CD4-positive, CD25-positive, alpha-beta regulatory T cell (primary cell): ENCODE measurements at regions not wholly inside any gene's neighbourhood (a gene's known extent, or its start where the extent isn't known, plus 50 kb on each side); places are given as distances from the start of the nearest gene placed in this dataset.

Experiments used
- ATAC-seq, 2 donors: fragments of 150-1000 bp; cut with Tn5 transposase; one replicate each; pipeline ENCODE4 v1.10.0; 2021; ENCODE audit warnings: low read depth in 2 of 2, moderate number of reproducible peaks in 2 of 2, moderate library complexity in 1 of 2
- DNase-seq, 3 donors: peaks; one replicate each; pipeline versions ENCODE4 v3.0.0 to v3.0.0-alpha.2; 2012 to 2022; ENCODE audit warnings: mixed read lengths in 1 of 3
- H3K27ac ChIP-seq: one replicate; pipeline ENCODE4 v1.7.0; 2013; ENCODE audit warnings: mild to moderate bottlenecking, low read length; ENCODE audit not compliant: insufficient read depth, poor library complexity, severe bottlenecking
- H3K27me3 ChIP-seq: one replicate; pipeline ENCODE4 v1.7.0; 2013; ENCODE audit warnings: low read length; ENCODE audit not compliant: control insufficient read depth, insufficient read depth
- H3K36me3 ChIP-seq: one replicate; pipeline ENCODE4 v1.7.0; 2013; ENCODE audit warnings: mild to moderate bottlenecking, low read length, moderate library complexity; ENCODE audit not compliant: control insufficient read depth, insufficient read depth
- H3K4me1 ChIP-seq: 2 replicates; pipeline ENCODE4 v1.7.0; 2013; ENCODE audit warnings: mild to moderate bottlenecking, low read length; ENCODE audit not compliant: insufficient read depth, control insufficient read depth, poor library complexity, severe bottlenecking
- H3K4me3 ChIP-seq: one replicate; pipeline ENCODE4 v1.7.0; 2013; ENCODE audit warnings: low read depth, mild to moderate bottlenecking, low read length, moderate library complexity
- H3K9me3 ChIP-seq, 2 experiments: 1 replicate in 1 of 2; 2 replicates in 1 of 2; pipeline ENCODE4 v1.7.0; 2013; ENCODE audit warnings: low read length in 2 of 2, mild to moderate bottlenecking in 1 of 2, moderate library complexity in 1 of 2; ENCODE audit not compliant: control insufficient read depth in 2 of 2
- H3K27ac Mint-ChIP-seq, 3 donors: one replicate each; pipeline ENCODE4 v1.8.0; 2020 to 2022; ENCODE audit warnings: mild to moderate bottlenecking in 3 of 3, mixed read lengths in 3 of 3, moderate library complexity in 2 of 3
- H3K27me3 Mint-ChIP-seq: one replicate; pipeline ENCODE4 v1.8.0; 2022; ENCODE audit warnings: mild to moderate bottlenecking, mixed read lengths
- H3K36me3 Mint-ChIP-seq: one replicate; pipeline ENCODE4 v1.8.0; 2020; ENCODE audit warnings: mixed read lengths
- H3K4me1 Mint-ChIP-seq, 4 donors: one replicate each; pipeline ENCODE4 v1.8.0; 2020 to 2022; ENCODE audit warnings: mixed read lengths in 4 of 4, mild to moderate bottlenecking in 1 of 4
- H3K4me3 Mint-ChIP-seq, 4 donors: one replicate each; pipeline ENCODE4 v1.8.0; 2020 to 2022; ENCODE audit warnings: mild to moderate bottlenecking in 4 of 4, mixed read lengths in 4 of 4, moderate library complexity in 3 of 4
- H3K9me3 Mint-ChIP-seq, 7 donors: one replicate each; pipeline ENCODE4 v1.8.0; 2020 to 2022; ENCODE audit warnings: mixed read lengths in 7 of 7, mild to moderate bottlenecking in 3 of 7, moderate library complexity in 2 of 7

DNA sequence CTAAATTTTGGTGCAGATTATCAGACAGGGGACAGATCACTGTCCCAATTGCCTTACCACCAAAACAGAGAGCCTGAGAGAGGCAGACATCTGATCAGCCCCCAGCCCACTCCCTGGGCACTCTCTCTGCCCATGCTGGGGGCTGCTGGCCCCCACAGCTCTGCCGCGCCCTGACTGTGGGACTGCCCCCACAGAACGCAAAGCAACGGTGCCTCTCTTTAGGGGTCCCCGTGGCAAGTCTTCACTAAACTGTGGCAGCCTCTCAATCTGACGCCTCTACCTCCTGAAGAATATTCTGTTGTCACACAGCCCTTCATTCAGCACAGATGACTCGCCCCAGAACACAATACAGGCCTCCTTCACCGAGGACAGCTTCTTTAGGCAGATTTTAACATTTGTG is 197.4 kb downstream of the ERCC6L2 start:
- H3K27ac Mint-ChIP-seq, result no peak overlapping the region
- H3K4me1 Mint-ChIP-seq, result no peaks in the 10 kb centered on the region
- no peak overlapping the region for H3K4me3 ChIP-seq
- peaks cover 6% of the 10 kb centered on the region for H3K27me3 ChIP-seq
- no peaks in the 10 kb centered on the region for H3K4me1 ChIP-seq
- ATAC-seq (no peak), DNase-seq (no peak)
- no peaks in the 10 kb centered on the region for H3K36me3 Mint-ChIP-seq
- H3K27ac ChIP-seq, result no peak overlapping the region
- H3K9me3 ChIP-seq, result no peaks in the 10 kb centered on the region
- peaks cover 11% of the 10 kb centered on the region for H3K27me3 Mint-ChIP-seq
- no peaks in the 10 kb centered on the region for H3K9me3 Mint-ChIP-seq
- no peak overlapping the region for H3K4me3 Mint-ChIP-seq
- H3K36me3 ChIP-seq, result no peaks in the 10 kb centered on the region

- H3K27me3 ChIP-seq, result peaks cover 6% of the 10 kb centered on the region
- H3K36me3 ChIP-seq, result no peaks in the 10 kb centered on the region
- no peak overlapping the region for H3K27ac Mint-ChIP-seq
- H3K9me3 ChIP-seq, result no peaks in the 10 kb centered on the region
- H3K4me3 Mint-ChIP-seq, result no peak overlapping the region
- ATAC-seq, result no peak
- H3K36me3 Mint-ChIP-seq, result no peaks in the 10 kb centered on the region
- no peak for DNase-seq
- H3K4me1 ChIP-seq, result no peaks in the 10 kb centered on the region
- peaks cover 11% of the 10 kb centered on the region for H3K27me3 Mint-ChIP-seq
- H3K4me3 ChIP-seq, result no peak overlapping the region
- H3K4me1 Mint-ChIP-seq, result no peaks in the 10 kb centered on the region
- no peak overlapping the region for H3K27ac ChIP-seq
- H3K9me3 Mint-ChIP-seq, result no peaks in the 10 kb centered on the region
These were observed 196.3 kb downstream of the ERCC6L2 start for GRCh38 chr9:96071815-96072124.

GRCh38 chr9:96071076-96071814 is 195.8 kb downstream of the ERCC6L2 start:
- no peaks in the 10 kb centered on the region for H3K4me1 ChIP-seq
- H3K4me3 ChIP-seq, result no peak overlapping the region
- no peak overlapping the region for H3K27ac Mint-ChIP-seq
- H3K4me3 Mint-ChIP-seq, result no peak overlapping the region
- no peaks in the 10 kb centered on the region for H3K4me1 Mint-ChIP-seq
- no peaks in the 10 kb centered on the region for H3K9me3 ChIP-seq
- peaks cover 6% of the 10 kb centered on the region for H3K27me3 ChIP-seq
- H3K36me3 Mint-ChIP-seq, result no peaks in the 10 kb centered on the region
- no peaks in the 10 kb centered on the region for H3K36me3 ChIP-seq
- peaks cover 11% of the 10 kb centered on the region for H3K27me3 Mint-ChIP-seq
- peak in 1 of 3 donors; percentile 35 for DNase-seq
- no peak overlapping the region for H3K27ac ChIP-seq
- no peaks in the 10 kb centered on the region for H3K9me3 Mint-ChIP-seq
- ATAC-seq, result peak; percentile 34 to 47

- H3K9me3 ChIP-seq, result no peaks in the 10 kb centered on the region
- no peaks in the 10 kb centered on the region for H3K4me1 ChIP-seq
- H3K4me1 Mint-ChIP-seq, result no peaks in the 10 kb centered on the region
- H3K27me3 Mint-ChIP-seq, result peaks cover 11% of the 10 kb centered on the region
- H3K9me3 Mint-ChIP-seq, result no peaks in the 10 kb centered on the region
- DNase-seq, result no peak
- H3K36me3 ChIP-seq, result no peaks in the 10 kb centered on the region
- H3K27ac ChIP-seq, result no peak overlapping the region
- no peak overlapping the region for H3K4me3 ChIP-seq
- ATAC-seq, result no peak
- H3K27me3 ChIP-seq, result peaks cover 6% of the 10 kb centered on the region
- H3K36me3 Mint-ChIP-seq, result no peaks in the 10 kb centered on the region
- no peak overlapping the region for H3K27ac Mint-ChIP-seq
- no peak overlapping the region for H3K4me3 Mint-ChIP-seq
These were observed 194.2 kb downstream of the ERCC6L2 start for GRCh38 chr9:96069629-96070220.

DNA sequence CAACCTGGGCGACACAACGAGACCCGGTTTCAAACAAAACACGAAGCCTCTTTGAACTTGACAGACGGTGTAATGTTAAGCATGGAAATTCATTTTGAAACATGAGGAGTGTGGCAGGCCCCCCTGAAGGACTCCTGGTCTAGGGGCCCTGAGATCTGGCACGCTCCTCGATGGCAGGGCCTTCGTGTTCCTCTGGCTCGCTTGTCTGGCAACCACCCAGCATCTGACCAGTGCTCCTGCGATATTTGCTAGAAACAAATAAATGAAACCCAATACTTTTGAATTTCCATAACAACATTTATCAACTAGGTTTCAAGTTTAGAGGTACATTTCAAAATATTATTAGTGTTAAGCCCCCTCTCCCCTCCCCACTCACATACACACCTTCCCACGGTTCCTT is 193.0 kb downstream of the ERCC6L2 start:
- Mint-ChIP-seq H3K4me3 (no peak overlapping the region), H3K27me3 (peaks cover 5% of the 10 kb centered on the region), H3K27ac (no peak overlapping the region), H3K36me3 (no peaks in the 10 kb centered on the region), H3K9me3 (no peaks in the 10 kb centered on the region), H3K4me1 (no peaks in the 10 kb centered on the region)
- Histone ChIP-seq H3K4me3 (no peak overlapping the region), H3K9me3 (no peaks in the 10 kb centered on the region), H3K36me3 (no peaks in the 10 kb centered on the region), H3K4me1 (no peaks in the 10 kb centered on the region), H3K27me3 (peaks cover 6% of the 10 kb centered on the region), H3K27ac (no peak overlapping the region)
- ATAC-seq (no peak), DNase-seq (no peak)

GRCh38 chr9:96067600-96067999 is 192.1 kb downstream of the ERCC6L2 start:
- no peaks in the 10 kb centered on the region for H3K36me3 Mint-ChIP-seq

GRCh38 chr9:96067004-96067403 is 191.5 kb downstream of the ERCC6L2 start:
- Histone ChIP-seq H3K4me1 (no peaks in the 10 kb centered on the region), H3K27ac (no peak overlapping the region), H3K4me3 (no peak overlapping the region), H3K9me3 (no peaks in the 10 kb centered on the region), H3K36me3 (no peaks in the 10 kb centered on the region), H3K27me3 (peaks cover 6% of the 10 kb centered on the region)
- Mint-ChIP-seq H3K36me3 (no peaks in the 10 kb centered on the region), H3K4me3 (no peak overlapping the region), H3K9me3 (no peaks in the 10 kb centered on the region), H3K4me1 (no peaks in the 10 kb centered on the region), H3K27ac (peak overlapping the region in 1 of 3 donors; percentile 64), H3K27me3 (peaks cover 5% of the 10 kb centered on the region)
- no peak for ATAC-seq
- DNase-seq, result no peak

More at GRCh38 chr9:96067600-96067999, 192.1 kb downstream of the ERCC6L2 start:
- Histone ChIP-seq H3K9me3 (no peaks in the 10 kb centered on the region), H3K36me3 (no peaks in the 10 kb centered on the region), H3K4me3 (no peak overlapping the region), H3K27me3 (peaks cover 6% of the 10 kb centered on the region), H3K4me1 (no peaks in the 10 kb centered on the region), H3K27ac (no peak overlapping the region)
- no peak for DNase-seq
- no peak overlapping the region for H3K4me3 Mint-ChIP-seq
- no peak for ATAC-seq
- H3K27me3 Mint-ChIP-seq, result peaks cover 5% of the 10 kb centered on the region
- no peaks in the 10 kb centered on the region for H3K9me3 Mint-ChIP-seq
- no peak overlapping the region for H3K27ac Mint-ChIP-seq
- H3K4me1 Mint-ChIP-seq, result no peaks in the 10 kb centered on the region
